ENCODE measurements at regions not wholly inside any gene's neighbourhood (a gene's known extent, or its start where the extent isn't known, plus 50 kb on each side); places are given as distances from the start of the nearest gene placed in this dataset.

GRCh38 chr4:85376285-85376684, 98.7 kb upstream of the ARHGAP24 start:
- Histone ChIP-seq H4K20me1 (replicated peaks; ENCODE audit: control insufficient read depth, insufficient read depth, low read length) (no peaks in the 10 kb centered on the region), H3K79me2 (ENCODE audit: control insufficient read depth, insufficient read depth, low read length) (no peaks in the 10 kb centered on the region), H3K27ac (ENCODE audit: extremely low read depth, low read depth, low read length) (no peak overlapping the region), H3K4me1 (replicated peaks in 1 of 2; ENCODE audit: control insufficient read depth in 2 of 2, insufficient read depth in 2 of 2, low read length in 2 of 2) (no peaks in the 10 kb centered on the region), H3K9me3 (replicated peaks; ENCODE audit: control insufficient read depth, insufficient read depth, low read depth, low read length) (no peaks in the 10 kb centered on the region), H3K4me3 (no peak overlapping the region), H3K9me1 (ENCODE audit: control insufficient read depth, insufficient read depth, low read length) (no peaks in the 10 kb centered on the region), H2AFZ (ENCODE audit: low read depth, low read length) (no peak overlapping the region), H3K4me2 (ENCODE audit: insufficient read depth, low read length) (no peak overlapping the region), H3K36me3 (ENCODE audit: control insufficient read depth, insufficient read depth, low read length) (no peaks in the 10 kb centered on the region), H3K27me3 (ENCODE audit: control insufficient read depth in 2 of 2, insufficient read depth in 2 of 2, low read length in 2 of 2) (no peaks in the 10 kb centered on the region), H3K9ac (ENCODE audit: insufficient read depth in 1 of 2, low read depth in 2 of 2, low read length in 2 of 2) (no peak overlapping the region)
- WGBS (ENCODE audit: insufficient coverage, low coverage, missing lambda C conversion rate) = 3% methylated on average over 3 of the region's 3 CpGs
- in situ Hi-C loops (cut with MboI) = no loop called here
- ChIA-PET POLR2A (no interaction called here), CTCF (ENCODE audit: low intra/inter-chr PET ratio) (no interaction called here)
- intact Hi-C loops (cut with micrococcal nuclease) = no loop called here
- FAIRE-seq (no peak), ATAC-seq (no peak), DNase-seq (ENCODE audit: extremely low read depth in 1 of 4, low spot score in 3 of 4) (no peak)
- BruUV-seq (replicated peaks) = no TSS peak
- no peak for TF ChIP-seq NR0B1 (IDR thresholded peaks at IDR 0.05; ENCODE audit: partially characterized antibody)
- no peak for TF ChIP-seq SIX5 (IDR thresholded peaks at IDR 0.05; ENCODE audit: borderline replicate concordance in 1 of 2, insufficient read depth in 1 of 2, low read depth in 1 of 2, low read length in 2 of 2)
- no peak for TF ChIP-seq SFPQ (IDR thresholded peaks at IDR 0.05; ENCODE audit: low read depth, low read length)
- no peak for TF ChIP-seq RB1 (IDR thresholded peaks at IDR 0.05; ENCODE audit: low read depth)
- TF ChIP-seq C11orf30 (IDR thresholded peaks at IDR 0.05; ENCODE audit: low read depth) = no peak
- no peak for TF ChIP-seq FOSL1 (tag; conservative IDR thresholded peaks at IDR 0.05)
- TF ChIP-seq HDAC8 (tag; IDR thresholded peaks at IDR 0.05) = no peak
- no peak for TF ChIP-seq GTF3C2 (IDR thresholded peaks at IDR 0.05; ENCODE audit: borderline replicate concordance, extremely low read depth, insufficient read length)
- no peak for TF ChIP-seq SRF (CRISPR knock-in tag; IDR thresholded peaks at IDR 0.05)
- no peak for TF ChIP-seq RBM34 (IDR thresholded peaks at IDR 0.05; ENCODE audit: borderline replicate concordance, insufficient read depth, low read length)
- TF ChIP-seq CBFA2T2 (conservative IDR thresholded peaks at IDR 0.05) = no peak

Data from K562 (cell line).